ENCODE measurements at regions not wholly inside any gene's neighbourhood (a gene's known extent, or its start where the extent isn't known, plus 50 kb on each side); places are given as distances from the start of the nearest gene placed in this dataset.

- no peak for DNase-seq (ENCODE audit: low spot score)
Observed at GRCh38 chr17:72578817-72579470, 458.1 kb downstream of the SOX9 start.

- no peak for DNase-seq (ENCODE audit: low spot score)
Observed at GRCh38 chr17:72579990-72580320, 459.1 kb downstream of the SOX9 start.

- DNase-seq (ENCODE audit: low spot score), result no peak
Observed at GRCh38 chr17:72580321-72581127, 459.7 kb downstream of the SOX9 start.

GRCh38 chr17:72587156-72587555 lies 466.3 kb downstream of the SOX9 start:
- DNase-seq (ENCODE audit: low spot score), result no peak

GRCh38 chr17:72587773-72588511 lies 467.1 kb downstream of the SOX9 start:
- DNase-seq (ENCODE audit: low spot score), result no peak

- DNase-seq (ENCODE audit: low spot score), result no peak
Observed at GRCh38 chr17:72588561-72588960, 467.7 kb downstream of the SOX9 start.

- no peak for DNase-seq (ENCODE audit: low spot score)
Observed at GRCh38 chr17:72588961-72589360, 468.1 kb downstream of the SOX9 start.

GRCh38 chr17:72590382-72590781 lies 469.6 kb downstream of the SOX9 start:
- DNase-seq (ENCODE audit: low spot score), result no peak

- DNase-seq (ENCODE audit: low spot score), result no peak
Observed at GRCh38 chr17:72590882-72591281, 470.1 kb downstream of the SOX9 start.

- DNase-seq (ENCODE audit: low spot score), result no peak
Observed at GRCh38 chr17:72591289-72592241, 470.7 kb downstream of the SOX9 start.

- DNase-seq (ENCODE audit: low spot score), result peak; percentile 93
Observed at GRCh38 chr17:72592242-72592966, 471.6 kb downstream of the SOX9 start.

GRCh38 chr17:72592967-72593325 lies 472.1 kb downstream of the SOX9 start:
- no peak for DNase-seq (ENCODE audit: low spot score)

GRCh38 chr17:72594248-72594647 lies 473.4 kb downstream of the SOX9 start:
- DNase-seq (ENCODE audit: low spot score), result no peak
